SK-N-SH treated with all-trans-retinoic acid at 6 μM for 48 hours (cell line): ENCODE measurements at regions not wholly inside any gene's neighbourhood (a gene's known extent, or its start where the extent isn't known, plus 50 kb on each side); places are given as distances from the start of the nearest gene placed in this dataset.

Experiments used
- ESRRG ChIP-seq: fragments of 250-450 bp; sonication (Bioruptor Pico); IDR thresholded peaks from 2 replicates; pipeline ENCODE4 v1.6.1; 2021; ENCODE audit warnings: mild to moderate bottlenecking
- GLIS3 ChIP-seq: fragments of 250-450 bp; sonication (Bioruptor Pico); IDR thresholded peaks from 2 replicates; pipeline ENCODE4 v1.5.0; 2020; ENCODE audit warnings: mild to moderate bottlenecking, moderate library complexity
- ISL1 ChIP-seq: fragments of 250-450 bp; sonication (Bioruptor Pico); IDR thresholded peaks from 2 replicates; pipeline ENCODE4 v2.1.2; 2022; ENCODE audit warnings: mild to moderate bottlenecking, moderate library complexity
- PATZ1 ChIP-seq: fragments of 250-450 bp; sonication (Bioruptor Pico); IDR thresholded peaks from 2 replicates; pipeline ENCODE4 v1.8.0; 2020; ENCODE audit warnings: mild to moderate bottlenecking, moderate library complexity, borderline replicate concordance
- RARB ChIP-seq: fragments of 250-450 bp; sonication (Bioruptor Pico); IDR thresholded peaks from 2 replicates; pipeline ENCODE4 v1.8.0; 2021; ENCODE audit warnings: mild to moderate bottlenecking, moderate library complexity
- ZFP3 ChIP-seq: fragments of 250-450 bp; sonication (Bioruptor Pico); IDR thresholded peaks from 2 replicates; pipeline ENCODE4 v1.5.0; 2020; ENCODE audit warnings: mild to moderate bottlenecking, moderate library complexity

- TF ChIP-seq ZFP3 (CRISPR knock-in tag) (no peak), PATZ1 (CRISPR knock-in tag) (no peak), ISL1 (CRISPR knock-in tag) (no peak), GLIS3 (CRISPR knock-in tag) (no peak), ESRRG (CRISPR knock-in tag) (no peak), RARB (CRISPR knock-in tag) (no peak)
Observed at GRCh38 chr9:12503606-12504122, 189.5 kb upstream of the TYRP1 start.
